ENCODE measurements at regions not wholly inside any gene's neighbourhood (a gene's known extent, or its start where the extent isn't known, plus 50 kb on each side); places are given as distances from the start of the nearest gene placed in this dataset.

DNA sequence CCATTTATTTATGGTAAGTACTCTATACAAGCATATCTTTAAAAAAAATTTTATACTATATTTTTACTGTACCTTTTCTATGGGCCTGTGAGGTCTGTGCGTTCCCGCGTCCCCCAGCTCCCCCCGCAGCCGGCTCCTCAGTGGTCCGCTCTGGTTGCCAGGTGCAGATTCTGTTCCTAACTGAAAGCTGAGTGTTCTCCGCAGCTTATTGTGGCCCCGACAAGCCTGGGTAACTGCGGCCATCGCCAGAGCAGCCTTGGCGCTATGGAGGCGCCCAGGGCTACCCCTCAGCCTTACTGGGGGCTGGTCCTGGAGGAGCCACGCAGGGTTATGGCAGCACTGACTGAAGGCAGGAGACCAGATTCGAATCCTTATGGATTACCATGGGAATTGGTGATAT lies 896.8 kb downstream of the PCDH17 start:
- DNase-seq = no peak

DNA sequence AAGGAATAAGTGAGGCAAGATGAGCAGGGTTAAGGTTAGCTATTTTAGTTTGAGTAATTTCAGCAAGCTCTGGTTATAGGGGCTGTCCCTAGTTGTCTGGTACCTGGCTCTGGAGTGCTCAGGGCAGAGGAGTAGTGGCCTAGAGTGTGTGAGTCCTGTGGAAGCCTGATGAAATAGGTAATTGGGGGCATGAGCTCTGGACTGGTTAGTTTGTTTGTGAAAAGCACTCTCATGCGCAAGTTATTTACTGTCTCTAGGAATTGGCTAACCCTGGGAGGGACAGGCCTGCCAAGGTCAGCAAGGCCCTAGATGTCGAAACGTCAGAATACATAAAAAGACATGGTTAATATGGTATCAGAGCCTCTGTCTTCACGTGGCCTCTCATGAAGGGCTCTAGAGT lies 900.1 kb downstream of the PCDH17 start:
- no peak for DNase-seq

DNA sequence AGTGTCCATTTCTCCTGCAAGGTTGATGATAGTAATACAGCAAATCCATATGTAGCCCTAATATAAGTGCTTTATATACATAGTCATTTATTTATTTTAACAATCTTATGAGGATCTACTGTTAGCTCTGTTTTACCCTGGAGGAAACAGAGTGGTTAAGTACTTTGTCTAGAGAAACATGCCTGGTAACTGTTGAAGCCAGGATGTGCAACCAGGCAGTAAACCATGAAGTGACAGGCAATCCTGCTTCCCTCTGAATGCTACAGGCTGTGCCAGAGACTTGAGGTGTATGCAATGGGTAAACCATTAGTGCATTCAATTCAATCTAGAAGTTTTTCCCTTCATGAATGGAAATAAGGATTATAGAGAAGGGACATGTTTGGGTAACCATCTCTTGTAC lies 911.0 kb downstream of the PCDH17 start:
- DNase-seq = no peak

DNA sequence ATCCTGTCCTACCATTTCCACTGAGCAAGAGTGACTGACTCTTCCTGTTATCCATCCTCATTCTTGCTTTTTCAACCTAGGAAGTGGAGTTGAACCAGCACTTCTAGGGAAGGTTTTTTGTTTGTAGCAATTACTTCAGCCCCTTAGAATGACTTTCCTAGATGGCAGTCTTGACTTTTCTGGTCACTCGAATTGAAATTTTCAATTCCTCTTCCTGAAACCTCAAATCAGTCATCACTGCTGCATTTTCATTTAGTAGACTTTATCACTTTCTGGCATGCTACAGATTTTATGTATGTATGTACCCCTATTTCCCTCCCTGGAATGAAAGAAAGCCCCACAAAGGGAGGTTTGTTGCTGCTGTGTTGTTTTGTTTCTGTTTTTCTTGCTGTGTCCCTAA lies 915.9 kb downstream of the PCDH17 start:
- DNase-seq = no peak

DNA sequence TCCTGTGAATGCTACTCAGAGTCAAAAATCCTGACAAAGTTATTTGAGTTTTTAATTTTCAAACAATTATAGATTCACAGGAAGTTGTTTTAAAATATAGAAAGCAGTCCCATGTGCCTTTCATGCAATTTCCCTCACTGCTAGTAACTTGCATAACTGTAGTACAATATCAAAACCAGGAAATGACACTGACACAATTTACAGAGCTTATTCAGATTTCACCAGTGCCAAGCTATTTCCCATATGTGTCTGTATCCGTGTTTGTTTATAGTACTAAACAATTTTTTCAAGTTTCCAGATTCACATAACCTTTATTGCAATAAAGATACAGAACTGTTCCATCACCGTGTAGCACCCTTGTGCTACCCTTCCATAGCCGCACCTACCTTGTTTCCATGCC lies 934.6 kb downstream of the PCDH17 start:
- no peak for DNase-seq

DNA sequence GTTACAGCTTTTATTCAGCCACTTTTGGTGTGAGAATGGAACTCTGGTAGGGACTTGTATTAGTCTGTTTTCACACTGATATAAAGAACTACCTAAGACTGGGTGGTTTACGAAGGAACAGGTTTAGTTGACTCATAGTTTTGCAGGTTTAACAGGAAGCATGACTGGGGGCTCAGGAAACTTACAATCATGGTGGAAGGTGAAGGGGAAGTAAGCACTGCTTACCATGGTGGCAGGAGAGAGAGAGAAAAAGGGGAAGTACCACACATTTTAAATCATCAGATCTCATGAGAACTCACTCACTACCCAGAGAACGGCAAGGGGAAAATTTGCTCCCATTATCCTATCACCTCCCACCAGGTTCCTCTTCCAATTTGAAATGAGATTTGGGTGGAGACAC lies 942.2 kb downstream of the PCDH17 start:
- DNase-seq = no peak

DNA sequence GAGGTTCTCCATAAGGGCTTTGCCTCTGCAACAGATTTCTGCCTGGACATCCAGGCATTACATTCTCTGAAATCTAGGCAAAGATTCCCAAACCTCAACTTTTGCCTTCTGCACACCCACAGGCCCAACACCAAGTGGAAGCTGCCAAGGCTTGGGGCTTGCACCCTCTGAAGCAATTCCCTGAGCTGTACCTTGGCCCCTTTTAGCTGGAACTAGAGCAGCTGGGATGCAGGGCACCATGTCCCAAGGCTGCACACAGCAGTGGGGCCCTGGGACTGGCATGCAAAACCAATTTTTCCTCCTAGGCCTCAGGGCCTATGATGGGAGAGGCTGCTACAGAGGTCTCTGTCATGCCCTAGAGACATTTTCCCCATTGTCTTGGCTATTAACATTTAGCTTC lies 943.2 kb downstream of the PCDH17 start:
- no peak for DNase-seq

DNA sequence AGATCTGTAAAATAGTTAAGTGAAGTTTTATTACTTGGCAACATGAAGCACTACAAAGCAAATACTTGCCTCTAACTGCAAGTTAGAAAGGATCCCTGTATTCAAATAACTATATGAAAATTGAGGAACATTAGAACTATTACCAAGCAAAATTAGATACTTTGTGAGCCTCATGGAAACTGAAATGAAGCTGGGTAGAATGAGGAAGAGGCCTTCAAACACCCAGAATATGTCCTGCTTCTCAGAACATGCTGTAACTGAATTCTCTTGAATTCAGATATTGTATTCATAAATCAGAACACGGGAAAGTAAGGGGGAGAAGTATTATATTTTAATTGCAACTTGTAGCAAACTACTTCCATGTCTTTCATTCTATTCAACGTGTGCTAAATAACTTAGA lies 947.9 kb downstream of the PCDH17 start:
- DNase-seq = no peak

DNA sequence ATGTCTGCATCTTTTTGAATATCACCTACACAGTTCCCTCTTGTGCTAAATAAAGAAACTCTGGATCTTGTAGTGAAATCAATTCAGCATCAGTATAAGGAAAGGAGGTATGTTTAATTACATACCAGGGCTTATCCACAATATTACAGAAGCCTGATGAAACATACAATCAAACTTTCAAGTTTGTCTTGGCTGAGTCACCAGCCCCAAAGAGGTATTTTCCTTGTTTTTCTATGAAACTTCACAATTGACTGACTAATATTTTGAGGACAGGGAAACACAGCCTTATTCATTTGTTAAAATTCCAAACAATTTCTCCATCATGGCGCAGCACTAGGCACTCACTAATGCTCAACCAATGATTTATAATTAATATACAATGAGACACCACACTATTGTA lies 952.4 kb downstream of the PCDH17 start:
- DNase-seq = no peak

DNA sequence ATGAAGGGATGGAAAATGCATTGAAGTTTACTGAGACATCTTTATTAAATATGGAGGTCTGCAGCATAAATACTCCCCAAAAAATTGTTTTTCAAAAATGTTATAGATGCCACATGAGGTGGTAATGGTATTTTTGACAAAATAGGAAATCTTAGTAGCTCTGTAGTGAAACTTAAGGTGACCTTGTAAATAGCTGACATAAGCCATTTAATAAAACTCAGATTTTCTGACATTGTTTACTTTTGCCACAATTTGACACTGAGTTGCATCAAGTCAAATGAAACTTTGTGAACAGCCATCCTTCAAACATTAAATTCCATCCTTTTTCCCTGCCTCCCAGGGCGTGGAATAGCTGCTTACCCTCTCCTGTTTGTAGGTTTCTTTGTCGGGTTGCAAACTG lies 953.1 kb downstream of the PCDH17 start:
- no peak for DNase-seq

DNA sequence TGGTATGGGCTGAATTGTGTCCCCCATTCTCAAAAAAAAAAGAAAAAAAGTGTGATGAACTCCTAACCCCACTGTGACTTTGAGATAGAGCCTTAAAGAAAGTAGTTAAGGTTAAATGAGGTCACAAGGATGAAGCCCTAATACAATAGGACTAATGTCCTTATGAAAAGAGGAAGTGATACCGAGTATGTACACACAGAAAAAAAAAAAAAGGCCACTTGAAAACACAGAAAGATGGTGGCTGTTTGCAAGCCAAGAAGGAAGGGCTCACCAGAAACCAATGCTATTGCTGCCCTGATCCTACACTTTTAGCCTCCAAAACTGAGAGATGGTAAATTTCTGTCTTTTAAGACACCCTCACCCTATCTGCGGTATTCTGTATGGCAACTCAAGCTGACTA lies 955.6 kb downstream of the PCDH17 start:
- DNase-seq = no peak

DNA sequence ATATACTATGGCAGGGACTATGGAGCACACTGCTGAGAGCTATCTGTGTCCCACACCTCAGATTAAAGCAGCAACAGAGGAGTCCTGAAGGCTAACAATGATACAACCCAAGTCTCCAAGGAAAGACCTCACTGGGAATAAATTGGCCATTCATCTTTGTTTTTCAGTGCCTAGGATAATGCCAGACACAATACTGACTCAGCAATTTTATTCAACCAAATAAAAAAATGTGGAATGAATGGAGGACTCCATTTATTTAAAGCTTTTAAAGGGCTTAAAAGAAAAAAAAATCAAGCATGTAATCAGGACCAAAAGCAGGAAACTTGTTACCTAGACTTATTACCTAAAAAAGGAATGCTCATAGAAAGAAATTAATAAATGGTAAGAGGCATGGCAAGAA lies 960.5 kb downstream of the PCDH17 start:
- DNase-seq = no peak

DNA sequence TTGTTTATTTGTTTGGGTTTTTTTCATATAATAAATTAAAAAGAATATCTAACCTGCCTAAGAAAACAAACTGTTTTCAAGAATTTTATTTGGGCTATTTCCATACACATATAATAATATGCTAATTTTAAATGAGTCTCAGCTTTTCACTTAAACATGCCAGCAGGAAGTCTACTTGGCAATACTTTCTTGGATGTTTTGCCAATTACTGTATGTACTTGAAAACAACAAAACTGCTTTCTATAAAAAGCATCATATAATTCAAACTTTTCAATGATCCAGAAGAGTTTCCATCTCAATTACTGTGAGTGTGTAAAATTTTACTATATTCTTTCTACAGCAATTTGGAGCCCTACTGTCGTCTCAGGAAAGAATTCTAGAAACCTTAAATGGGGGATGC lies 961.2 kb downstream of the PCDH17 start:
- no peak for DNase-seq

DNA sequence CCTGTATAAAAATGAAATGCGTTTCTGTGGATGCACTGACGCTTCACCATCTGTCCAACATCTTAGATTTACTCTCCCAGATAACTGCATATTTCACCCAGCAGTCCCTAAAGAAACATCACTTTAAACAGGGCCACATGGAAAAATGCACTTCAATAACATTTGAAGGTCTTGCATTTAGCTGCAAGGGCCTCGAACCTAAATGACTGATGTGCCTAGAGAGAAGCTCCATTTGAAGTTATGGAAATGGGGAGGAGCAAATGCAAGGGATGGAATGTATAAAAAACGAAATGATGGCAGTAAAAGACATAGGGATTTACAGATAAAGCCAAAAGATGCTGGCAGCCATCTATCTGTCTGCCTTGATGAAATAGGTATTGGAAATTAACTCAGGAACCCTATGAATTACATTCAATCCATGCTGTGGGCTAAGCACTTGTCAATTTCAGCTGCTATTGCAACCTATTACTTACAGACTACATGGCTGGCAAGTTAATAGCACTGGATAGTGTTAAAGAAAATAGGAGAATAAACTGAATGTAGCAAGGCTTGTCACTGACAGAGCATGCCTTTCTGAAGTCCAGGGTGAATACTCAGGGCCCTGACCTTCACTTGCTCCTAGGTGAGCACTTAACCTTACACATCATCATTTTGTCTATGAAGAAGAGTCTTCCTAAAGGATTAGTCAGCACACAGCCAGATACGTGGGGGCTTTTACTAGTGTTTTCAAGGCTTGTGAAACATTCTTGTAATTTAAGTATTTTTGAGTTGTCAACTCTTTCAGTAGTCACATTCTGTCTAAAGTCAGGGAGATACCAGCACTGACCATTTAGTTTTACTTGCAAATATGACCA lies 963.4 kb downstream of the PCDH17 start:
- DNase-seq = no peak

DNA sequence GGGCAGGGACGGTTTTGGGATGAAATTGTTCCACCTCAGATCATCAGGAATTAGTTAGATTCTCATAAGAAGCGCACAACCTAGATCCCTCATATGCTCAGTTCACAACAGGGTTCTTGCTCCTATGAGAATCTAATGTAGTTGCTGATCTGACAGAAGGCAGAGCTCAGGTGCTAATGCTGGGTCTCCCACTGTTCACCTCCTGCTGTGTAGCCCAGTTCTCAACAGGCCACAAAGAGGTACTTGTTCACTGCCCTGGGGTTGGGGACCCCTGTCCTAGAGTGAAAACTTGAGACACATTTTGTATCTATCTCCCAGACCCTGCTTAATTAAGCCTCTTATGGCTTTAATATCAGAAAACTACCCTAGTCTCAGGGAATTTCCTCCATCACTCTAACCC lies 966.0 kb downstream of the PCDH17 start:
- no peak for DNase-seq

DNA sequence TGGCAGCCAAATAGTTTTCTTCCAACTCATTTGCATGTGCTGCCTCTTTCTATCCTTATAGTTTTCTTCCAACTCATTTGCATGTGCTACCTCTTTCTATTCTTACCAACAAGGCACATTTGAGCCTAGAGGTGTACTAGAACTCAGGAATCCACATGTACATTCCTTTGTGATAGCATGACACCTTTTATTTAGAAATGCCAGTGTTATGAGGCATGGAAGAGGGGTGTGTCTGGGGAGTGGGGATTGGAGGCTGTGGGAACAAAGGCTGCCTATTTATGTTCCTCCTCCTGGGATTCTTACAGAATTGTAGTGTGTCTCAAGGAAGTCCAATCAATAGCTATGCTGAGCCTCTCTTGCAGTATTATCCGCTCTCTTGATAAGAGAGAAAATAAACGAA lies 966.7 kb downstream of the PCDH17 start:
- DNase-seq = no peak

DNA sequence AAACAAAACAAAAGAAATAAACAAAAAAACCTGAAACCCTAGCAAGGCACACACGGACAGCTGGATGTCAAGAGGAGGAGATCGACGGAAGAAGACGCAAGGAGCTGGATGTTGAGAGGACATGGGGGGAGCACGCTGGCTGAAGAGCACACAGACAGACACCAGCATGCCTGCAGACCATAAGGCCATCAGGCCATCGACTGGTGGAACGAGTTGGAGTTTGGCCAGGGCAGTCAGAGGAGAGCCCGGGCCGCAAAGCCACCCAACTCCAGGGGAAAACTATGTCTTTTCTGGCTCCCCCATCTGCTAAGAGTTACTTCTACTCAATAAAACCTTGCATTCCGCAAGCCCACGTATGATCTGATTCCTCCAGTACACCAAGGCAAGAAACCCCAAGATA lies 979.6 kb downstream of the PCDH17 start:
- no peak for DNase-seq

DNA sequence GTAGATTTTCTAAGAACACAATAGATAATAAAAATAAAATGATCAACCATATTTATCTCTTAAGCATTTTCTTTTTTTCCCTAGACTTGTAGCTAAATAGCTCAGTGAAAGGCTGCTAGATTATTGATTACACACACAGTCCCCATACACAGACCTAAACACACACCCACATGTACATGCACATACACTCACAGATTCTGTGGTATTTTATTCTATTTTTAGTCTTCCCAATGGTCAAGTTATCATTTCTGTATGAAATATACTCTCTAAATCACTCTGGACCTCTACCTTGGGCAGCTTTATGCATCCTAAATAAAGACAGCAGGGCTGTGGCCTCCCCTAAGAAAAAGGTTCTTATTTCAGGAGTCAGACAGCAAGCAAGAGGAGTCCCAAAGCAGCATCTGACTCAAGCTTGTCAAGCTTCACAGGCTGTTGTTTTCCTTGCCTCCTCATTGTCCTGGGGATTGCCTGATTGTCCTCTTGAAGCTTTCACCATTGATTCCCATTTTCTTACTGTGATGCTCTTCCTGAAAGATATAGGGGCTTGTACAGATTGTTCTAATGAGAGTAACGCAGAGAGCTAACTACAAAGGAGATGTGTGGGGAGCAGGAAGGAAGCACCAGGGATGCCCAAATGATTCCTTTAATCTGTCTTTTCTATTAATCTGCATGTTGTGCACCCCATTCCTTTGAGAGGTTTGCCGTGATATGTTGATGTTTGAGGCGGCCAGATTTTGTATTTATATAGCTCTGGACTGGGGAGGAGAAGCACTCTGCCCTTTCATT lies 986.5 kb downstream of the PCDH17 start:
- no peak for DNase-seq

DNA sequence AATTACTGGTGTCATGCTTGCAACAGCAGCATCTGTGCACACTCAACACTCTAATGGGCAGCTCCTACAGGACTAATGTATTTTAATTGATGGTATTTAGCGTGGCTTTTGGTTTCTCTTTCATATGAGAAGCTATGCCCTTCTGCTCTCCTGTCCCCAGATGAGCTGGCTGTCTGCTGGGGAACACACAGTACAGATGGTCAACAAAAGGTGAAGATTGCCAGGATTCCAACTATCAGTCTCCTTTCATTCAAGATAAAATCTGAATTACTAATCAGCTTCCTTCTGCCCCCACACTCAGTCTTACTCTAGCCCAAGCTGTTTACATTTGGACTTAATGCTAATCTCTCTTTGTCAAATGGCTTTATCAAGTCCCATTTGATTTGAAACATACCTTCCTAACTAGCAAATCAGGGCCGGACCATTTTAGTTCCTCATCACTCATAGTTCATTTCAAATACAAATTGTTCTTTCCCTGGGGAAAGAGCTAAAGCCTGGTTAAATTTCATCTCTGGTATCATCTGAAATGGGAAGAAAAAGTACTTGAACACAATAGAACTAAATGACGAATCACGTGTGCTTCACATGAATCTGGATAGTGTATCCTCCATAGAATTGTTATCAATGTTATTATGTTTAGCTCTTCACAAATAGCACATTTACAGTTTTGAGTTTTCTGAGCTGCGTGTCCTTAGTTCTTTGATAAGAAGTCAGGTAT lies 988.0 kb downstream of the PCDH17 start:
- DNase-seq = no peak

DNA sequence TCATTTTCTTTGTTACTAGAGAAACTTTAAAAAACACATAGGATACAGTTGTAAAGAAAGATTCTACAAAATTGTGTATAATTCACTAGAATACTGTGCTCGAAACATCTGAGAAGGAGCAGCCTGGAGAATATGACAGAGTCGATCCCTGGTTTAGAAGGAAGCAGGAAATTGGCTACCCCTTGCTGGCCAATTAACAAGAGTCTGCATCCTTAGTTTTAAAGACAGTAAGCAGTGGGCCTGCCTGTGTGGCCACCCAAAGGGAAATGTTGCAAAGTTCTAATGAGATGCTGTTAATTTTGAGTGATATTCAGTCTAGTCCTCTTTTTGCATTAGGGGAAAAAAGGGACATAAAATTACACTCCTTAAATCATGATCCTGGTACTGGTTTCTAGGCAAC lies 988.6 kb downstream of the PCDH17 start:
- DNase-seq = no peak

DNA sequence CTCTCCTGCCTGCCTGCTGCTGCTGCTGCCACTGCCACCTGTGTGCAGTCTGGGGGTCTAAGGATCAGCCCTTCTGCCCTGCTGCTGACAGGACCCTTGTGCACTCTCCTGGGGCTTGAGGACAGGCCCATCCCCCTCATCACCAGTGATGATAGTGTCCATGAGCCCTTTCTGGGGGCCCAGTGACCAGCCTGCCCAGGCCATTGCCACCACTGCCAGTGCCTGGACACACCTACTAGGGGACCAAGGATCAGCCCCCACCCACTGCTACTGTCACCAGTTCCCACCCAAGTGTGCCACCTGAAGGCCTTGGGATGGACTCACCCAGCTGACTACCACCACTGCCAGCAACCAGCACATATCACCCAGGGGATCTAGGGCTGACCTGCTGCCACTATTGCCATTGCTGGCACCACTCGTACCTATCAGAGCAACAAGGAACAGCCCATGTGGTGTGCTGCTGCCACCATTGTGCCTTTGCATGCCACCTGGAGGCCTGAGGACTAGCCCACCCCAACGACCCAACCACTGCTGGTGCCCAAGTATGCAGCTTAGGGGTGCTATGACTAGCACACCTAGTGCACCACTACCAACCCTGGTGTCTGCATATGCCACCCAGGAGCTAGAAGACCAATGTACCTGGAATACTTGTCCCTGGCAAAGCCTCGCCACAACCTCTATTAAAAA lies 994.3 kb downstream of the PCDH17 start:
- DNase-seq = no peak

DNA sequence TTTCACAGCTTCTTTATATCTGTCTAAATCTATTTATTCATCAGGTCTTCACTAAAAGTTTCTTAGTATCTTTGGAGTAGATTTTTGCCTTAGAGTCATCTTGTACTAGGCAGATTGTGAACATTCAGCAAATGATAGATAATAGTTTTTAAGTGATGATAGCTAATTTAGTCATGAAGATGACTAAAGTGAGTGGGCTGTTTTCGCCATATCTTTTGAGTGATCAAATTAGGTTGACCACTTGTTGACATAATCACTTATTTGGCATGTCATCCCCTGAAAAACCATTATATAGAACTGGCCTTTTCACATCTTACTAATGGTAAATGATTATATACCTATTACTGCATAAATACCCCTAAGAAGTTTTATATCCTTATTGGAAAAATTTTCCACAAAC lies 999.2 kb downstream of the PCDH17 start:
- DNase-seq = no peak

DNA sequence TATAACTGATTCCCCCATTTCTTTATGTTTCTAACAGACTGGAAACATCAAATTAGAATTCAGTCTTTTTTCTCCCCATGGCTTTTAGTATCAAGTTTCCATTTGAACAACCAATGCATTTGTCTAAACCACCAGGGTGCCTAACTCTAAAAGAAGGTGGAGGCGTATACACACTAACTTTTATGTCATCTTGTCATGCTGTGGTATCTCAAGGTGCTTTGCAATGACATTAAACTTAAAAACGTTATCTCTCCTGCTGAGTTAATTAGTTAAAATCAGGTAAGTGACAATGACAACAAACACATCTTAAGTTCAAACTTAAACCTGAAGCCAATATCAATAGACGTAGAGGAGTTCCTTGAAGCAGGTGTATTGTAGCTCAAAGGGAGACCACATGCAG lies 1001.7 kb downstream of the PCDH17 start:
- DNase-seq = no peak
